B cell (primary cell): ENCODE measurements at regions not wholly inside any gene's neighbourhood (a gene's known extent, or its start where the extent isn't known, plus 50 kb on each side); places are given as distances from the start of the nearest gene placed in this dataset.

ENCODE experiments used
- ATAC-seq: fragments of 200-7000 bp; cut with Tn5 transposase; one replicate; pipeline ENCODE4 v1.10.0; 2021; ENCODE audit warnings: low read depth, mild to moderate bottlenecking, moderate number of reproducible peaks, moderate library complexity
- CTCF ChIA-PET: fragments of 350-600 bp; sonication (Branson Sonifier 250); formaldehyde crosslinking; loops from one replicate; lab custom pipeline; 2021; ENCODE audit warnings: antibody characterized with exemption, inconsistent platforms; lab: Charles Lee
- POLR2A ChIA-PET: fragments of 350-600 bp; sonication (Branson Sonifier 250); formaldehyde crosslinking; loops from one replicate; lab custom pipeline; 2021; ENCODE audit warnings: antibody characterized with exemption; lab: Charles Lee
- DNase-seq: peaks from one replicate; pipeline ENCODE4 v3.0.0; 2013
- H2AFZ ChIP-seq: 2 replicates; pipeline ENCODE4 v1.6.1; 2012; ENCODE audit warnings: mild to moderate bottlenecking, low read depth, low read length; ENCODE audit not compliant: insufficient read depth, poor library complexity, severe bottlenecking
- H3K27ac ChIP-seq, 2 donors: 1 replicate in 1 of 2; 2 replicates in 1 of 2; pipeline ENCODE4 v1.5.1; 2012 to 2013; ENCODE audit warnings: low read length in 2 of 2, mild to moderate bottlenecking in 2 of 2, moderate library complexity in 1 of 2
- H3K27me3 ChIP-seq, 4 experiments: fragments of 200-600 bp in 1 of 4; sonication (generic) in 1 of 4; replicated peaks in 1 of 4; 1 replicate in 2 of 4; 2 replicates in 2 of 4; pipeline versions ENCODE4 v1.6.1 to v1.7.0; 2013 to 2016; ENCODE audit warnings: low read length in 3 of 4, mild to moderate bottlenecking in 2 of 4, mixed read lengths in 1 of 4, moderate library complexity in 1 of 4; ENCODE audit not compliant: insufficient read depth in 4 of 4, control insufficient read depth in 3 of 4; ENCODE audit errors: control extremely low read depth in 1 of 4
- H3K36me3 ChIP-seq, 2 experiments: replicated peaks in 1 of 2; 1 replicate in 1 of 2; 2 replicates in 1 of 2; pipeline versions ENCODE4 v1.6.1 to v1.7.1; 2013; ENCODE audit warnings: low read length in 1 of 2; ENCODE audit not compliant: insufficient read depth in 2 of 2, control insufficient read depth in 1 of 2; ENCODE audit errors: control extremely low read depth in 1 of 2, extremely low read depth in 1 of 2
- H3K4me1 ChIP-seq, 2 donors: fragments of 200-600 bp in 1 of 2; sonication (generic) in 1 of 2; 1 replicate in 1 of 2; 2 replicates in 1 of 2; pipeline versions ENCODE4 v1.5.1 to v1.6.1; 2013 to 2017; ENCODE audit warnings: low read length in 2 of 2; ENCODE audit not compliant: control insufficient read depth in 2 of 2, insufficient read depth in 2 of 2
- H3K4me2 ChIP-seq: replicated peaks from 2 replicates; pipeline ENCODE3; 2012; ENCODE audit warnings: mild to moderate bottlenecking, low read depth, low read length; ENCODE audit not compliant: poor library complexity, severe bottlenecking
- H3K4me3 ChIP-seq, 5 experiments: fragments of 200-600 bp in 1 of 5; sonication (generic) in 1 of 5; 1 replicate in 3 of 5; 2 replicates in 2 of 5; pipeline versions ENCODE4 v1.5.1 to v1.7.0; 2011 to 2016; ENCODE audit warnings: low read length in 4 of 5, mild to moderate bottlenecking in 4 of 5, low read depth in 2 of 5, control low read depth in 1 of 5, moderate library complexity in 1 of 5; ENCODE audit not compliant: insufficient read depth in 1 of 5; ENCODE audit errors: control extremely low read depth in 1 of 5, extremely low read depth in 1 of 5
- H3K79me2 ChIP-seq: fragments of 200-600 bp; sonication (generic); one replicate; pipeline ENCODE4 v1.6.0; 2016; ENCODE audit warnings: low read length; ENCODE audit not compliant: control insufficient read depth, insufficient read depth
- H3K9ac ChIP-seq: fragments of 200-600 bp; sonication (generic); 2 replicates; pipeline ENCODE4 v1.6.1; 2017; ENCODE audit warnings: mild to moderate bottlenecking, low read length, moderate library complexity
- H3K9me3 ChIP-seq, 3 donors: one replicate each; pipeline versions ENCODE4 v1.6.1 to v1.7.1; 2013; ENCODE audit warnings: low read length in 2 of 3; ENCODE audit not compliant: control insufficient read depth in 2 of 3, insufficient read depth in 1 of 3; ENCODE audit errors: control extremely low read depth in 1 of 3
- H4K20me1 ChIP-seq: 2 replicates; pipeline ENCODE4 v1.6.0; 2012; ENCODE audit warnings: mild to moderate bottlenecking, low read length; ENCODE audit not compliant: insufficient read depth, control insufficient read depth, poor library complexity, severe bottlenecking
- H3K27ac Mint-ChIP-seq: one replicate; pipeline ENCODE4 v1.8.0; 2021; ENCODE audit warnings: mixed read lengths
- H3K27me3 Mint-ChIP-seq: one replicate; pipeline ENCODE4 v1.8.0; 2021; ENCODE audit warnings: mixed read lengths
- H3K4me1 Mint-ChIP-seq: one replicate; pipeline ENCODE4 v1.8.0; 2021; ENCODE audit warnings: mixed read lengths
- H3K4me3 Mint-ChIP-seq: one replicate; pipeline ENCODE4 v1.8.0; 2021; ENCODE audit warnings: mixed read lengths
- H3K9me3 Mint-ChIP-seq: one replicate; pipeline ENCODE4 v1.8.0; 2022; ENCODE audit warnings: mixed read lengths; ENCODE audit not compliant: insufficient read depth
- CTCF ChIP-seq: fragments of 200-600 bp; IDR thresholded peaks from one replicate; pipeline ENCODE4 v1.8.0; 2022; ENCODE audit warnings: antibody characterized with exemption, mild to moderate bottlenecking
- EZH2 ChIP-seq: IDR thresholded peaks from 2 replicates; pipeline ENCODE4 v1.6.1; 2012; ENCODE audit warnings: borderline replicate concordance, low read depth, mild to moderate bottlenecking, moderate library complexity, low read length; ENCODE audit not compliant: insufficient read depth, poor library complexity, severe bottlenecking
- WGBS: methylation state at CpG from one replicate; pipeline ENCODE4 v1.1.5; 2013; ENCODE audit warnings: missing lambda C conversion rate; ENCODE audit not compliant: insufficient coverage; 5-methylcytosine and 5-hydroxymethylcytosine counted together
- intact Hi-C: fragments of 100-400 bp; cut with micrococcal nuclease; formaldehyde crosslinking; loops from one replicate; pipeline ENCODE4 v1.10.0; 2022

- Histone ChIP-seq H3K9ac (no peak overlapping the region), H3K4me1 (no peaks in the 10 kb centered on the region), H3K27me3 (no peaks in the 10 kb centered on the region), H2AFZ (no peak overlapping the region), H4K20me1 (no peaks in the 10 kb centered on the region), H3K9me3 (peaks cover 0 to 3% (median 0%) of the 10 kb centered on the region in 3 donors), H3K4me2 (no peak overlapping the region), H3K36me3 (no peaks in the 10 kb centered on the region), H3K4me3 (no peak overlapping the region), H3K79me2 (no peaks in the 10 kb centered on the region), H3K27ac (no peak overlapping the region)
- Mint-ChIP-seq H3K9me3 (peaks cover 3% of the 10 kb centered on the region), H3K4me3 (no peak overlapping the region), H3K4me1 (no peaks in the 10 kb centered on the region), H3K27ac (no peak overlapping the region), H3K27me3 (no peaks in the 10 kb centered on the region)
- ChIA-PET CTCF (no interaction called here), POLR2A (no interaction called here)
- no peak for DNase-seq
- ATAC-seq, result no peak
- WGBS, result no CpG with 5 or more reads among the region's 1 CpG
- intact Hi-C loops, result no loop called here
- TF ChIP-seq CTCF (no peak), EZH2 (no peak)
These were observed 180.4 kb upstream of the NRXN1 start for GRCh38 chr2:51212374-51212773.

GRCh38 chr2:51208521-51208920, 176.6 kb upstream of the NRXN1 start:
- Histone ChIP-seq H4K20me1 (no peaks in the 10 kb centered on the region), H3K4me1 (no peaks in the 10 kb centered on the region), H3K79me2 (no peaks in the 10 kb centered on the region), H3K9me3 (peaks cover 0 to 3% (median 0%) of the 10 kb centered on the region in 3 donors), H3K36me3 (no peaks in the 10 kb centered on the region), H3K4me3 (no peak overlapping the region), H3K27me3 (no peaks in the 10 kb centered on the region), H3K9ac (no peak overlapping the region), H2AFZ (no peak overlapping the region), H3K27ac (no peak overlapping the region), H3K4me2 (no peak overlapping the region)
- CTCF ChIA-PET, result no interaction called here
- ATAC-seq (no peak), DNase-seq (no peak)
- no CpG with 5 or more reads among the region's 1 CpG for WGBS
- Mint-ChIP-seq H3K27ac (no peak overlapping the region), H3K27me3 (no peaks in the 10 kb centered on the region), H3K9me3 (peaks cover 3% of the 10 kb centered on the region), H3K4me1 (no peaks in the 10 kb centered on the region), H3K4me3 (no peak overlapping the region)
- intact Hi-C loops, result no loop called here
- POLR2A ChIA-PET, result no interaction called here
- no peak for TF ChIP-seq CTCF
